ENCODE measurements at regions not wholly inside any gene's neighbourhood (a gene's known extent, or its start where the extent isn't known, plus 50 kb on each side); places are given as distances from the start of the nearest gene placed in this dataset.

GRCh38 chr6:105458084-105458483 lies 55.2 kb upstream of the PREP start:
- TF ChIP-seq CTCF (IDR thresholded peaks at IDR 0.05): no peak
- no peaks in the 10 kb centered on the region for H3K27me3 ChIP-seq (ENCODE audit: low read depth)
- no peak for DNase-seq
- H3K36me3 ChIP-seq: no peaks in the 10 kb centered on the region
- intact Hi-C loops (cut with DNase I): no loop called here
- H3K4me3 ChIP-seq: no peak overlapping the region
- H3K4me1 ChIP-seq: no peaks in the 10 kb centered on the region
- ATAC-seq: no peak
- H3K27ac ChIP-seq: no peak overlapping the region
- no peaks in the 10 kb centered on the region for H3K9me3 ChIP-seq

- no peak for ATAC-seq
- Histone ChIP-seq H3K4me1 (no peaks in the 10 kb centered on the region), H3K36me3 (no peaks in the 10 kb centered on the region), H3K9me3 (no peaks in the 10 kb centered on the region), H3K27me3 (ENCODE audit: low read depth) (no peaks in the 10 kb centered on the region), H3K27ac (no peak overlapping the region), H3K4me3 (no peak overlapping the region)
- no peak for TF ChIP-seq CTCF (IDR thresholded peaks at IDR 0.05)
- no peak for DNase-seq
- intact Hi-C loops (cut with DNase I): no loop called here
Observed at GRCh38 chr6:105453968-105454367, 51.1 kb upstream of the PREP start.

- no peaks in the 10 kb centered on the region for H3K4me1 ChIP-seq
- DNase-seq (peak; percentile 51), ATAC-seq (peak; percentile 74 to 86)
- H3K4me3 ChIP-seq: no peak overlapping the region
- no peak for TF ChIP-seq CTCF (IDR thresholded peaks at IDR 0.05)
- no peaks in the 10 kb centered on the region for H3K9me3 ChIP-seq
- H3K27ac ChIP-seq: no peak overlapping the region
- H3K36me3 ChIP-seq: no peaks in the 10 kb centered on the region
- no peaks in the 10 kb centered on the region for H3K27me3 ChIP-seq (ENCODE audit: low read depth)
- intact Hi-C loops (cut with DNase I): no loop called here
Observed at GRCh38 chr6:105452924-105453756, 50.3 kb upstream of the PREP start.

All from lower lobe of right lung (tissue), 2 donors.